CD4-positive, alpha-beta T cell treated with Interleukin-6 for 4 hours (primary cell): ENCODE measurements at regions not wholly inside any gene's neighbourhood (a gene's known extent, or its start where the extent isn't known, plus 50 kb on each side); places are given as distances from the start of the nearest gene placed in this dataset.

Experiments used
- DNase-seq: peaks from one replicate; pipeline ENCODE4 v3.0.0-alpha.2; 2020; ENCODE audit warnings: mixed read lengths

GRCh38 chr2:145086910-145087309 lies 567.0 kb upstream of the ZEB2 start:
- no peak for DNase-seq

DNA sequence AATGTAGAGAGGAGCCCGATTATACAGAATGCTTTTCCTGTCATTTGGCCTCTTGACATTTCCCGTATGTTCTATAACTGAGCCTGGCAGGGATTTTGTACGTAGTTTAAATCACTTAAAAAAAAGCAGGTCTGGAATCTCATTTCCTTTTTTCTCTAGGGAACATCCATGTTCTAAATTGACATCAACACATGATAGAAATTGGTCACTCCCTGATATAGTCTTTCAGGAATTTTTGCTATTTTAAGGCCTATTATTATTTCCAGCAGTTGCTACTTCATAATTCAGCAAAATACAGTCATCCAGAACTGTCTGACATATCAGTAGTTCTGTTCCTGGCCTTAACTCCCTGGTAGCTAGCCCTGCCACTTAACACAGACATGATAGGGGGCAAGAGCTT lies 565.7 kb upstream of the ZEB2 start:
- DNase-seq, result no peak

DNA sequence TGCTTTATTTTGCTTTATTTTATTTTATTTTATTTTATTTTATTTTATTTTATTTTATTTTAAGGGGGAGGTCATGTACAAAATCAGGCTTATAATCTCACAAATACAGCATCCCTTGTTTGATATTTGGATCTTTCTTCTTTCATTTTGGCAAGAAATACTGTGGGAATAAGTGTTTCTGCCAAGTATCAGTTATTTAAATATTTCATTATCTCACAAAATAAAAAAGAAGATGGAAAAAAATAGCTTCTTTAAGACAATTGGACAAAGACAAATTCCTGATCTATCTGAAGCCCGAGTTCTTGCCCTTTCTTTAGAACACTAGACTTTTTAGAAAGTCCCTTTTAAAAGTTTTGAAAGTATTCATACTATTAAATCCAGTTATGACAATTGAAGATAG lies 560.5 kb upstream of the ZEB2 start:
- DNase-seq, result no peak

DNA sequence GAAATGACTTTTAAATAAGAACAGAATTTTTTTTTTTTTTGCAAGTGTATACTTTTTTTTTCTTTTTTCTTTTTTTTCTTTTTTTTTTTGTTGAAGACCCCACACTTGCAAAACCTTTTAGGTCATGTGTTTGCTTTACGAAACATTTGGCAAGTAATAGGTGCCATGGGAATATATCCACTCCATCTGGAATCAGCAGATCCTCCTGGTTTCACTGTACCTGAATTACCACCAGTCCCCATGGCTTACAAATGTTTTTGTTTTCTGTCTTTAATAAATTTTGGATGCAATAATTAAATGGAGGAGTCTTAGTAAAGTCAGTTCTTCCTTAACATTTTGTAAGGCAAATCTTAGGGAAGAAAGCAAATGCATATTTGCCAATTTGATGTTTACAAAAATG lies 559.7 kb upstream of the ZEB2 start:
- DNase-seq, result no peak

GRCh38 chr2:145078923-145079322 lies 559.0 kb upstream of the ZEB2 start:
- DNase-seq, result no peak

DNA sequence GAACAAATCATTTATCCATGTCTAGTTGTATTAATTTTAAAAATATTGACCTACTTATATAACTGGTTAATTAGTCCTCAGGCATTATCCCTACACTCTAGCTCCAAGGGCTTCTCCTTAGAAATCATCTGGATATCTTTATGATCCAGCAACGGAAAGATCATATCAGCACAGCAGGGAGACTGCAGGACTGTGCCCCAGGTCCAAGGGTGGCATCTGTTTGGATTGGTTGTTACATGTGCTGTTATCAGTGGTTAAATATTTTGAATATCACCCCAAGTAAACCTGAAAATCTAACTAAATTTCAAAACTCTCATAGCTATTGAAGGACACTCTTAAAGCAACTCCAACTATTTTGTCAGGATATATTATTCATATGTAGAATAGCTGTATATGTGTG lies 556.2 kb upstream of the ZEB2 start:
- DNase-seq, result no peak

DNA sequence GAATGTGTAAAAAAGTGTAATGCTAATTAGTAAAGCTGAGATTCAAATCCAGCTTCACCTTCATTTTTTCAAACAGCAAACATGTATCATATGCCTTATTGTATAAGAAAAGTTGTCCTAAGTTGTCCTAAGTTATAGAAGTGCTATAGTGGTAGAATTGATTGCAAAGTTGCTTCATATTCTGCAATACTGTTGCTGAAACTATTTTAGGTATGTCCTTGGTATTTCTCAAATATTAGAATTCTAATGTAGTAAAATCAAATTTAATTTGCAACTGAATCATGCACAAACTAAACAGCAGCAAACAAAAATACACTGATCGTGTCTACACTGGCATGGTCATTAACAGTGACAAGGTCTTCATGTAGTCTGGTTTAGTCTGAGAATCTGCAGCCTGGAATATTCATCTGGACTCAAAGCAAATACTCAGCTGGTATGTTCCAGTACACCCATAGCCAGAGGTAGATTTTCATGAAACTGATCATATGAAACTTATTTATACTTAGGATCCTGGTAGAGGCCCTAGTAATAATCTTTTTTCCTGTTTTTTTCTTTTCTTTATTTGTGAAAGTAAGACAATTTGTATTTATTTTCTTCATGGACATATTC lies 555.6 kb upstream of the ZEB2 start:
- DNase-seq, result no peak

GRCh38 chr2:145070703-145071102 lies 550.8 kb upstream of the ZEB2 start:
- no peak for DNase-seq

GRCh38 chr2:145068509-145068908 lies 548.6 kb upstream of the ZEB2 start:
- DNase-seq, result no peak

DNA sequence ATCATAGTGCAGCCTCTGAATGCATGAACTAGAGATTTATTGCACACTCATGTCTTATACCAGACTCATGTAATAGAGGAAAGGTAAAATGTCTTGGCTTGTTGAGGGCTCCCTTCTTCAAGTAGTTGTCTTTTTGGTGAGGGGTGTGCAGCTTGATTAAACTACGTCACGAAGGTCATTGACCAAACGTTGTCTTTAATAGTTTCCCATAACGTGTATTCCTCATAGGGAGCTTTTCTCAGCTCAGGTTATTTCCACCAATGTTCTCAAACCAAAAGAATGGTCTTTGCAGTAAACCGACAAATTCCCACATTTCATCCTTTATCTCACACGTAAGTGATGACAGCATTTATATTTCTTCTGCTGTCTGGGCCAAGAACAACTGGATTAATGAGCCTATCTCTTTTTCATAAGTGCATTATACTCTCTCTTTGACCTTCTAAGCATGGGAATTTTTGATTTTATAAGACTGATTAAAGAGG lies 547.7 kb upstream of the ZEB2 start:
- no peak for DNase-seq

GRCh38 chr2:145066856-145067548 lies 547.1 kb upstream of the ZEB2 start:
- DNase-seq, result no peak

DNA sequence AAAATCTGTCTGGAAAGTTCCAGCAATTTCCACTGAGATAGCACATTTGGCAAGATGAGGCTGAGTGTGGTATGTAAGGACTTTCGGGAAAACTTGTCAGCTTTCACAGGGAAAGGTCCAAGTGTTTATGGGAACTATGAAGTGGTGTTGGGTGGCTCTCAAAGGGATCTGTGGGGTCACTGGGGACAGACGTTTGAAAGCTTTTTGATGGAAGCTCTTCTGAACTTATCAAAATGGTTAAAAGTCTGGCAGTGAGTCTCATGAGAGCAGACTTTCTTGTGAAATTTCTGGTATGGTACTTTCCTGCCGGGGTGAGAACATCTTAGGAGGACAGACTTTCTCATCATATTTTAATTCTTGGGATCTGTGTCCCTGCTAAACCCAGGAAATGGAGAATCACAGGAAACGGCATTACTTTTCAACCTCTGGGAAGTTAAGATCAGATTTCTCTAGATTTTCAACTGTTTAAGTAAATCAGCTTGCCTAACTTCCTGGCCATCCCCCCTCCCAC lies 546.3 kb upstream of the ZEB2 start:
- DNase-seq, result no peak

GRCh38 chr2:145065342-145065741 lies 545.4 kb upstream of the ZEB2 start:
- no peak for DNase-seq

DNA sequence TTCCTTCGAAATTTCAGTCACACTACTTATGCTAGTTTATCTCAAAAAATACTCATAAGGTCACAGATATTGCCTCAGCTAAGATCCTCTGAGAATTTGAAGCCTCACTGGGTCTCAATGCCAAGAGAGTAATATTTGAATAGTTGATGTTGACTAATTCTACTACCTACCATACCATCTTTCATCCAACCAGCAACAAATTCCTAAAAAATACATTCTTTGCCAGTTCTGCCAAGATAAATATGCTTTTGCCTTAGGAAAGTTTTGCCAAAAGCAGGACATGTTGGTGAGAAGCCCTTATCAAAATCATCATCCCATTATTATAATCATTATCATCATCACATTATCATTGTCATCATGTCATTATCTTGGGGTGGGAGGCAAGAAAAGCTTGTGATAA lies 544.6 kb upstream of the ZEB2 start:
- DNase-seq, result no peak

DNA sequence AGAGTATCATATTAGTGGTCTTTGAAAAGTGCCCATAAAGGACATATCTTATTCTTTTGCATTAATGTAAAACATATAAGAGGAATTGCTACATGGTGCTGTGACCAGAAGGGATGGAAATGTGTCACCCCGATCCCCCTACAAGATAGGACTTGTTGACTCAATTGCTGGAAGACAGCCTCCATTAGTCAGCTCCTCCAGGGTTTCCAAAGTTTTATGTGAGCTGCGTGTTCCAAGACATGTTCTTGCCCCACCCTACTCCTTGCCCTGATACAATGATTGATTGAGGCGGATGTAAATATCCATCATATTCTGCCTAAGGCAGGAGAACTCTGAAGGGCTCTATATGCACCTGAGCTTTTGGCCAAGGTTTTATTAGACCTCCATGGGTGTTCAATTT lies 541.0 kb upstream of the ZEB2 start:
- no peak for DNase-seq

DNA sequence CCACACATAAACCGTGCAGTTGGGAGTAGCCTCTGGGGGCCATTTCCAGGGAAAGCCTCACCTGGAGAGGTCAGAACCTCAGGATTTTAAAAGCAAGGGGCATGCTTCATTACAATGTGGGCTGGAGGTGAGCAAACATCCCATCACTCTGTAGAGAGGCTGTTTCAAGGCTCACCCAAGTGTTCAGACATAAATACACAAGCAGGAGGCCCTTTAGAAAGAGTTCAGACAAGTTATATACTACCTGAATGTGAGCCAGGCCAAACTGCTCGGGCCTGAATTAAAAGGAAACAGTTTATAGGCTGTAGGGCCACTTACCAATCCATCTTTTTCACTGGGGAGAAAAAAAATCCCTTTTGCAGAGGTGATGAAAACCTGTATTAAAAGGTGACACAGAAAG lies 540.0 kb upstream of the ZEB2 start:
- no peak for DNase-seq

GRCh38 chr2:145059343-145059742 lies 539.4 kb upstream of the ZEB2 start:
- no peak for DNase-seq

- no peak for DNase-seq
Measured at GRCh38 chr2:145058457-145058856, 538.5 kb upstream of the ZEB2 start.

DNA sequence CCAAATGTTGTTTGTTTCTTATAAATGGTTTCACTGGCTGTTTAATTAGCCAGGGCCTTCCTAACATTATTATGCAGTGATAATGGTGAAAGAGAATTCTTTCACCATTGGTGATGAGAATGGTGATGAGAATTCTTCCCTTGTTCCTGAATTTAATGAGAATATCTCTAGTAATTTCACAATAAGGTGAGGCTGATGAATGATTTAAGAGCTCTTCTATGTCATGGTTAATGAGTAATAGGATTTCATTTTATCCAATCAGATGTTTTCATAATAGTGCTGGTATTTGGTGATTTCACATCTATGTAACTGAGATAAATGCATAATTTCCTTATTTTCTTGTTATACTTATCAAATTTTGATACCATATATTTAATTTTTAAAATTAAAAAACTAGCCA lies 535.7 kb upstream of the ZEB2 start:
- no peak for DNase-seq

- no peak for DNase-seq
Measured at GRCh38 chr2:145050134-145050533, 530.2 kb upstream of the ZEB2 start.

DNA sequence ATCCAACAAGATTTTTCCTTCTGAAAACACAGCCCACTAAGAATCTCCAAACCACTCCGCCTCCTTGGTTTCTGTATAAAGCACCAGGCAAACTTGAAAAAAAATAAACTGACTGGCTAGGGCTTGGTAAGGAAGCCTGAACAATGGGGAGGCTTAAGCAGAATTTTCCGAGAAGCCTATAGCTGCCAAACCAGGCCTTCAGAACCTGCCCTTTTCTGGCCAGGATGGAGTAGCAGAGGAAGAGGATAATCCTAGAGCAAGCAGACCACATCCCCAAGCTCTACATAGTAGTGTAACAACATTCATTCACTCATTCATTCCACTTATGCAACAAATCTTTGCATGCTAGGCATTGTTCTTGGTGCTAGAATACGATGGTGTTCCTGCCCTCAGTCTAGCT lies 529.6 kb upstream of the ZEB2 start:
- DNase-seq, result no peak

- no peak for DNase-seq
Measured at GRCh38 chr2:145047554-145047953, 527.6 kb upstream of the ZEB2 start.

GRCh38 chr2:145044491-145044890 lies 524.6 kb upstream of the ZEB2 start:
- DNase-seq, result no peak

DNA sequence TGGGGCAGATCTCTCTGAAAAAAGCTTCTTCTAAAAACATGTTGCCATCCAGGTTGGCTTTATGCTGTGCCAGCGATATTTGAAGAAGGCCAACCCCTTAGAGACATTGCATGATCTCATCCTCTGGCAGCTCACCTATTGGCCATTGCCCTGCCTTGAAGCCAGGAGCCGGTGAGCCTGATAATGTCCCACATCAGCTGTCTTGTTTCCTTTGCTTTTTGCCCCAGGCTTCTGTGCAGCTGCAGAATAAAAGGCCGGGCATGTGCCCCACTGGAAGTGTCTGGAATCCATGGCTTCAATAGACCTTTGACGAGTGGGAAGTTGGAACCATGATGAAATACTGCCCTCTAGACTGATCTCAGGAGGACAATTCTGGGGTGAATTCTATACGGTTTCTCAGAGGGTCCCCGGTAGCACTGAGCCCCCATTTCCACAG lies 523.5 kb upstream of the ZEB2 start:
- DNase-seq, result no peak

- no peak for DNase-seq
Measured at GRCh38 chr2:145041706-145042105, 521.8 kb upstream of the ZEB2 start.
